MV-4-11 (cell line): ENCODE measurements at regions not wholly inside any gene's neighbourhood (a gene's known extent, or its start where the extent isn't known, plus 50 kb on each side); places are given as distances from the start of the nearest gene placed in this dataset.
"Not testable (repeated sequence)": the region's sequence is repeated elsewhere in the genome, so short reads cannot be mapped to it uniquely, and the experiment has no call there.

Experiments
- DNase-seq: peaks from one replicate; lab custom pipeline; 2025; lab: John Stamatoyannopoulos, UW

- DNase-seq = no peak
These were observed 782.6 kb downstream of the DIPK2A start for GRCh38 chr3:144754076-144754783.

GRCh38 chr3:144756704-144757440 is 785.2 kb downstream of the DIPK2A start:
- no peak for DNase-seq

GRCh38 chr3:144760831-144761230 is 789.2 kb downstream of the DIPK2A start:
- peak; percentile 17 for DNase-seq

GRCh38 chr3:144762091-144762490 is 790.5 kb downstream of the DIPK2A start:
- no peak for DNase-seq

GRCh38 chr3:144763878-144764454 is 792.3 kb downstream of the DIPK2A start:
- no peak for DNase-seq

GRCh38 chr3:144770281-144770680 is 798.7 kb downstream of the DIPK2A start:
- DNase-seq = no peak

- DNase-seq = peak; percentile 31
These were observed 799.3 kb downstream of the DIPK2A start for GRCh38 chr3:144770915-144771351.

- DNase-seq = no peak
These were observed 799.8 kb downstream of the DIPK2A start for GRCh38 chr3:144771381-144771870.

GRCh38 chr3:144772372-144772771 is 800.7 kb downstream of the DIPK2A start:
- no peak for DNase-seq

GRCh38 chr3:144773350-144773749 is 801.7 kb downstream of the DIPK2A start:
- no peak for DNase-seq

GRCh38 chr3:144774897-144775296 is 803.3 kb downstream of the DIPK2A start:
- DNase-seq = no peak

- no peak for DNase-seq
These were observed 803.9 kb downstream of the DIPK2A start for GRCh38 chr3:144775551-144775950.

GRCh38 chr3:144777906-144778305 is 806.3 kb downstream of the DIPK2A start:
- no peak for DNase-seq

- no peak for DNase-seq
These were observed 819.4 kb downstream of the DIPK2A start for GRCh38 chr3:144791034-144791433.

GRCh38 chr3:144801890-144802289 is 830.3 kb downstream of the DIPK2A start:
- no peak for DNase-seq

GRCh38 chr3:144809380-144809779 is 837.8 kb downstream of the DIPK2A start:
- peak; percentile 91 for DNase-seq

GRCh38 chr3:144810160-144810559 is 838.5 kb downstream of the DIPK2A start:
- DNase-seq = peak; percentile 37

- DNase-seq = no peak
These were observed 844.0 kb downstream of the DIPK2A start for GRCh38 chr3:144815655-144816054.

GRCh38 chr3:144816323-144816722 is 844.7 kb downstream of the DIPK2A start:
- DNase-seq = no peak

- DNase-seq = no peak
These were observed 847.4 kb downstream of the DIPK2A start for GRCh38 chr3:144818973-144819372.

GRCh38 chr3:144820232-144820631 is 848.6 kb downstream of the DIPK2A start:
- DNase-seq = not testable (repeated sequence)

- DNase-seq = no peak
These were observed 849.1 kb downstream of the DIPK2A start for GRCh38 chr3:144820726-144821125.

- DNase-seq = peak; percentile 81
These were observed 850.0 kb downstream of the DIPK2A start for GRCh38 chr3:144821583-144821982.
